ENCODE measurements at regions not wholly inside any gene's neighbourhood (a gene's known extent, or its start where the extent isn't known, plus 50 kb on each side); places are given as distances from the start of the nearest gene placed in this dataset.

DNA sequence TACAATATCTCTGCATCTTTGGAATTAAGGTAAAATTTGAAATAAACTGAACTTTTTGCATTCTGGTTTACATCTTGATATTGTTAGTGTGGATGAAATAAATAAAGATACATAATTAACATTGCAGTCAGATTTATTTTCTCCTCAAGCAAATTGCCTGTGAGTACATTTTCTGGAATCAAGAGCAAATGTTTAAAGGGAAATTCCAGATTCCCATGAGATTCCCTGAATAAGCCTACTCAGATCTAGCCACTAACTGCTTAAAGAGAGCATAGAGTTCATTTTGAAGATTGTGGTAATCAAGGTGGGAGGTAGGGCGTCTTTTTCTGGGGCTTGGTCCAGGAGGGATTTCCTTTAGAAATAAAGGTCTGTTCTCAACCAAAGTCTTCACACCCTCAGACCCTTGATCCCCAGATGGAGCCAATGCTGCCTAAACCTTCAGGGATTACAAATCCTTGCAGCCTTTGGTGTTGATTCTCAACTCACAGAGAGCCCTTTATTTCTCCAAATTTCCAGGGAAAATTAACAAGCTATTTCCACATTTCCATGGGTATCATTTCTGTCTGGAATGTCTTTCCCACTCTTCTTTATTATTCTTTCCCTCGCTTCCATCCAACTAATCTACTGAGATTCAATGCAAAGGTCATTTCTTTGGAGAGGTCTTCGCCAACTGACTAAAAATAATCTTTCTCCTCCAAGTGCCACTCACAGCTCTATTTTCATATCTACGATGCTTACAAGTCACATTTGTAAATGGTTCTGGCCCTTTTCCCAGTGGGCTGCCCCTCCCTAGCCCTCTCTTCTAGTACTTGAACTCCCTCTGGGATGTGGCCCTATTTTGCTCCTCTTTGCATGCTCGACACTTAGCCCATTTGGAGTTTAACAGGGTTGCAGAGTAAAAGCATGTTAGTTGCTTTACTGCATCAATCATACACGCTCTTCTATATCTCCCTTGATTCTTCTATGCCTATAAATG lies 79.8 kb upstream of the SPATS2L start:
- no peak for ATAC-seq
- Histone ChIP-seq H3K27me3 (no peaks in the 10 kb centered on the region), H3K4me3 (no peak overlapping the region), H3K27ac (no peak overlapping the region), H3K9me3 (no peaks in the 10 kb centered on the region), H3K4me1 (peaks cover 16 to 24% of the 10 kb centered on the region in 2 donors), H3K36me3 (no peaks in the 10 kb centered on the region)
- TF ChIP-seq, protein P1, sequence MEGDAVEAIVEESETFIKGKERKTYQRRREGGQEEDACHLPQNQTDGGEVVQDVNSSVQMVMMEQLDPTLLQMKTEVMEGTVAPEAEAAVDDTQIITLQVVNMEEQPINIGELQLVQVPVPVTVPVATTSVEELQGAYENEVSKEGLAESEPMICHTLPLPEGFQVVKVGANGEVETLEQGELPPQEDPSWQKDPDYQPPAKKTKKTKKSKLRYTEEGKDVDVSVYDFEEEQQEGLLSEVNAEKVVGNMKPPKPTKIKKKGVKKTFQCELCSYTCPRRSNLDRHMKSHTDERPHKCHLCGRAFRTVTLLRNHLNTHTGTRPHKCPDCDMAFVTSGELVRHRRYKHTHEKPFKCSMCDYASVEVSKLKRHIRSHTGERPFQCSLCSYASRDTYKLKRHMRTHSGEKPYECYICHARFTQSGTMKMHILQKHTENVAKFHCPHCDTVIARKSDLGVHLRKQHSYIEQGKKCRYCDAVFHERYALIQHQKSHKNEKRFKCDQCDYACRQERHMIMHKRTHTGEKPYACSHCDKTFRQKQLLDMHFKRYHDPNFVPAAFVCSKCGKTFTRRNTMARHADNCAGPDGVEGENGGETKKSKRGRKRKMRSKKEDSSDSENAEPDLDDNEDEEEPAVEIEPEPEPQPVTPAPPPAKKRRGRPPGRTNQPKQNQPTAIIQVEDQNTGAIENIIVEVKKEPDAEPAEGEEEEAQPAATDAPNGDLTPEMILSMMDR (IDR thresholded peaks at IDR 0.05 in 4 of 5, conservative IDR thresholded peaks at IDR 0.05 in 1 of 5), result no peak
- no peak for TF ChIP-seq POLR2A (IDR thresholded peaks at IDR 0.05)
- intact Hi-C loops (cut with DNase I; ENCODE audit: low total_unique reads), result no loop called here
- in situ Hi-C loops (cut with MboI; ENCODE audit: low sequenced_read_pairs in 4 of 4), result no loop called here
- DNase-seq, result peak in 1 of 2 donors; percentile 13

DNA sequence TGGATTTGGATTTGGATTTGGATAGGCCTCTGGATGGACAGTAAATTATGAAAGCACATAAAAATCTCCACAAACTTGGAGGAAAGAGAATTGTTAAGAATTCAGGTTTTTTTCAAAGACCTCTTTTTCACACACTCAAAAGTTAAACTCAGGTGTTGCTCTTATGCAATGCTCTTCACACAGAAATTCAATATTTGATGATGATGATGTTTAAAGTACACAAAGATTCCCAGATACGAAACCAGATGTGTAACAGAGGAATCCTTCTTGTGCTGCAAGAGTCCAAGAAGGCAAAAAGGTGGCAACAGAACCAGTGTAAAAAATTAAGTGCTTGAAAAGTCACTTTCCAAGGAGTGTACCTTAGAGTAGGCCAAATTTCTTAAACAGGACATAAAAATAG lies 75.8 kb upstream of the SPATS2L start:
- Histone ChIP-seq H3K27me3 (no peaks in the 10 kb centered on the region), H3K27ac (no peak overlapping the region), H3K9me3 (no peaks in the 10 kb centered on the region), H3K36me3 (no peaks in the 10 kb centered on the region), H3K4me1 (peaks cover 14% of the 10 kb centered on the region in 2 donors), H3K4me3 (no peak overlapping the region)
- ATAC-seq (no peak), DNase-seq (no peak)
- in situ Hi-C loops (cut with MboI; ENCODE audit: low sequenced_read_pairs in 4 of 4) (no loop called here), intact Hi-C loops (cut with DNase I; ENCODE audit: low total_unique reads) (no loop called here)
- TF ChIP-seq POLR2A (IDR thresholded peaks at IDR 0.05), result no peak
- TF ChIP-seq, protein P1 (IDR thresholded peaks at IDR 0.05 in 4 of 5, conservative IDR thresholded peaks at IDR 0.05 in 1 of 5), result no peak

DNA sequence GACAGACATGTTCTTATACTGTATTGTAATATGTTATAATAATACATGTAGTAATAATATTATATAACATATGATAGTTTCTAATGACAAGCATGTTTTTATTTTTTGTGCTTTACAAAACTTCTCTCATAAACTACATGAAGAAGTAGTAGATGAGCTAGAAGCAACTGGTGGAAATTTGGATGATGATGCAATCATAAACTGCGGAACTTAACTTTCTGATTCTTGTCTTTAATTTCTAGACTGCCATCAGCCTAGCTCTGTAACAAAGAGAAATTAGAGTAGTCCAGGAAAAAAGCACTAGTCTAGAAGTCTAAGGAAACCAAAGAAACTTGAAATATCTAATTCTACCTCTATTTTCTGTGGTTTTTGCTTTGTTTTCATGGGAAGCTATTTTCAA lies 71.0 kb upstream of the SPATS2L start:
- DNase-seq (no peak), ATAC-seq (no peak)
- H3K4me1 ChIP-seq, result no peaks in the 10 kb centered on the region
- no peaks in the 10 kb centered on the region for H3K27me3 ChIP-seq
- H3K9me3 ChIP-seq, result no peaks in the 10 kb centered on the region
- no peak overlapping the region for H3K27ac ChIP-seq
- no peaks in the 10 kb centered on the region for H3K36me3 ChIP-seq
- intact Hi-C loops (cut with DNase I; ENCODE audit: low total_unique reads) (no loop called here), in situ Hi-C loops (cut with MboI; ENCODE audit: low sequenced_read_pairs in 4 of 4) (no loop called here)
- TF ChIP-seq, protein P1 (IDR thresholded peaks at IDR 0.05 in 4 of 5, conservative IDR thresholded peaks at IDR 0.05 in 1 of 5), result no peak
- no peak for TF ChIP-seq POLR2A (IDR thresholded peaks at IDR 0.05)
- H3K4me3 ChIP-seq, result no peak overlapping the region

DNA sequence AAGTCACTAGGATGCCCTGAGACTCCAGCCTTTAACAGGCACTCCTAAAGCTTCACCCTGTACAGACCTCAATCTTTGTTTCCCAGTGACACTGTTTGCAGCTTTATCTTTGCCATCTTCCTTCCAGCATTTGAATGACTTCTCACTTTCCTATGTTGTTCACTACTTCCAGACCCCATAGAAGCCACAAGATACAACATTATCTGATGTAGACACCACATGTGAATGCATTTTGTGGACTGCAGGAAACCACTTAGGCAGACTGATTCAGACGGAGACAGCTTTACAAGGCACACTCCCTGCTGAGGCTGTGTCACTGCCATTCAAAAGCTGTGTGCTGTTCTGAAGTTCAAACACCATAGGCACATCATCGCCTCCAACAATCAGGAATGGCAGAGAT lies 67.3 kb upstream of the SPATS2L start:
- ATAC-seq (no peak), DNase-seq (no peak)
- intact Hi-C loops (cut with DNase I; ENCODE audit: low total_unique reads), result no loop called here
- TF ChIP-seq, protein P1 (IDR thresholded peaks at IDR 0.05 in 4 of 5, conservative IDR thresholded peaks at IDR 0.05 in 1 of 5), result no peak
- TF ChIP-seq POLR2A (IDR thresholded peaks at IDR 0.05), result no peak
- in situ Hi-C loops (cut with MboI; ENCODE audit: low sequenced_read_pairs in 4 of 4), result no loop called here
- Histone ChIP-seq H3K9me3 (no peaks in the 10 kb centered on the region), H3K27ac (no peak overlapping the region), H3K4me1 (no peaks in the 10 kb centered on the region), H3K27me3 (no peaks in the 10 kb centered on the region), H3K36me3 (no peaks in the 10 kb centered on the region), H3K4me3 (no peak overlapping the region)
